ENCODE measurements at regions not wholly inside any gene's neighbourhood (a gene's known extent, or its start where the extent isn't known, plus 50 kb on each side); places are given as distances from the start of the nearest gene placed in this dataset.

- TF ChIP-seq TSHZ2 (CRISPR knock-in tag; IDR thresholded peaks at IDR 0.05) (no peak), PATZ1 (CRISPR knock-in tag; IDR thresholded peaks at IDR 0.05; ENCODE audit: borderline replicate concordance) (no peak), ZFP3 (CRISPR knock-in tag; IDR thresholded peaks at IDR 0.05) (no peak), BACH2 (CRISPR knock-in tag; IDR thresholded peaks at IDR 0.05; ENCODE audit: borderline replicate concordance) (no peak), RARB (CRISPR knock-in tag; IDR thresholded peaks at IDR 0.05) (no peak)
These were observed 136.0 kb upstream of the PTPRG start for GRCh38 chr3:61425356-61425755.
